SIG-M5 treated with dmso at 0.1 percent for 504 hours (cell line): ENCODE measurements at regions not wholly inside any gene's neighbourhood (a gene's known extent, or its start where the extent isn't known, plus 50 kb on each side); places are given as distances from the start of the nearest gene placed in this dataset.

Experiments used
- DNase-seq: peaks from one replicate; lab custom pipeline; 2025; ENCODE audit not compliant: unreplicated experiment; lab: John Stamatoyannopoulos, UW

DNA sequence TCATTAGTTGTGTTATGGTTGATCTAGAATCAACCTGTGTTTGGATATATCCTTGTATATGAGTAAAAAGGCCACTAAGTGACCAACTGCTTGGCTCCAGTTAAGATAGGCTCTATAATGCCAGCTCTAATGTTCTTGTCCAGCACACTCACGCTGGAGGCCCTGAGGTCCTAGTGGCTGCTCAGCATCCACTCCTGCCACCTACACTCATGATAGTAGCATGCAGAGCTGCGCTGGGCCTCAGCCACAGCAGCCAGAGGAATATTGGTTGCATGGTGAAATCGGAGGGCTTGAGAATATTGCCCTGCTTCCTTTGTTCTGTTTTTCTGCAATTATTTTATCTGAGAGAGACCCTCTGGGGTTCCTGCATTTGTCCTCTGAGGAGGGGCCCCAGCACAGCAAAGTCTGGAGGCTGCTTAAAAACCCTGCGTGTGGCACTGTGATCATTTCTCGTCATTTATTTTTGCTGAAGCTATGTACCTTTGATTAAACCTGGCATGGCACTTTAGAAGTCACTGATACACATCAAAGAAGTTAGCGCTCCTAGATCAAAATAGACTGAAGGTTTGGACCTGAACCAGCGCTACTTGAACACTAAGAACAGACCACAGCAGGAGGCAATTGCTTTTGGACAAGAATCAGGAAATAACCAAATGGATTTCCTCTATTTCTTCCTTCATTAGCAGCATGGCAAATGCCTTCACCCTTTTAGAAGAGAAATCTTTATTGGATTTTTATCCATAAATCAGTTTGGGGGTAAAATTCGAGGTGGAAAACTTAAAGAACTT lies 398.4 kb upstream of the ID4 start:
- no peak for DNase-seq

DNA sequence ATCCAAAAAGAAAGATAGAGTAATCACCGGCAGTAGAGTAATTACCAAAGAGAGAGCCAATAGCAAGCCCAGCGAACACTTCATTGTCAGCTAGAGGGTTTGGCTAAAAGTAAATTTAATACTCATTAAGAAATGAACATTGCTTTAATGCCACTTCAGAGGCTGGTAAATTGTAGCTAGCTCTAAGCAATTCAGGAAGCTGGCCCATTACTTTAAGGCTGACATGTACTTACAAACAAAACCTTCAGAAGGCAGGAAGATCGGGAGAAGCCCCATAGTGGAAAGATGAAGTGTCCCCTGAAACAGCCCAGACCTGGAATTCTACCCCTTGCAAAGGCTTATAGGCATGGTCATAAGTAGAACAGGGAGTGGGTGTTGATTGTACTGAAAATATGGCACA lies 396.6 kb upstream of the ID4 start:
- DNase-seq = no peak

DNA sequence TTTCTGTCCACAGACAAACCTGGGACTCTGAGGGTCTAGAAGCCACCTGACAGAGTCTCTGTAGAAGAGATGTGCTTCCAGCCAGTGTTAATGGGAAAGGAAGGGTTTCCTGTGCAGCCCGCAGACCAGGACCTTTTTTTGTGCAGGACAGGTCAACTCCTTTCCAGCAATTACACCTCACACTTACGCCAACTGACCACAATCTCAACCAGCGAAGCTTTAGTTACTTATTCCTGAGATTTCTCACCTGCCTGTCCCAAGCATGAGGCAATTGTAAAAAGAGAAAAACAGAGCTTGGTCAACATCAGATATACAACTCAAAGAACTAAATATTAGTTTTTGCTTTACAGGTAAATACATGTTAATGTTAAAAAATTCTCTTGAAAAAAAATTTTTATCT lies 393.8 kb upstream of the ID4 start:
- no peak for DNase-seq

DNA sequence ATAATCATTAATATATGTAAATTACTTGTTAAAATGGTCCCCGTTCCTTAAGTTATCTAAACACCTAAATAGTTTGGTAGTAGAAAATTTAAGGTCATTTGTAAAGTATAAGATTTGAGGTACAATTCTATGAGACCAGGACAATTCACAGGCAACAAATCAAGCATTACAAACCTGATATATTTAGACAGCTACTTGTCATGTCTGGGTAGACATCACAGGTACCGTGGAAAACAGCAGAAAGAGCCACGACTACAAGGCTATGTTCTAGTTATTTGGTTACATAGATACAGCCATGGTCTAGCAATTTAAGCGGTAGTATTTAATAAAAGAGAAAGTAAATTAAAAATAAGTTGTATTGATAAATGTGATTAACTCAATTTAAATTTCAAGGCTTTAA lies 393.1 kb upstream of the ID4 start:
- DNase-seq = no peak

DNA sequence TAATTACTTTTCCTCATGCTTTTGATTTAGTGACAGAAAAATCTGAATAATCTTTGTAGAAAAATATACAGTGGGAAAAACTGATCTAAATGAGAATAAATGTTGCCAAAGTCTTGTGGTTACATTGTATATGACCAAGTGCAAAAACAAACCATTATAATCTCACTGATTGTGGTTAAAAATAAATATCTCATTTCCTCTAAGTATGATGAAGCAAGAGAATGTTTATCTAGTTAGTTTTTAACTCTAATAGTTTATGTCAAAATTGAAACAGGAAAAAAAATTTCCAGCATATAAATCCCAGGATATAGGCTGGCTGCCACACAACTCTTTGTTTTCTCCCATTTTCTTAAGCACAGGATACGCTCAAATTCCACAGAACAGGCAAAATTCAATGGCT lies 392.7 kb upstream of the ID4 start:
- DNase-seq = no peak

DNA sequence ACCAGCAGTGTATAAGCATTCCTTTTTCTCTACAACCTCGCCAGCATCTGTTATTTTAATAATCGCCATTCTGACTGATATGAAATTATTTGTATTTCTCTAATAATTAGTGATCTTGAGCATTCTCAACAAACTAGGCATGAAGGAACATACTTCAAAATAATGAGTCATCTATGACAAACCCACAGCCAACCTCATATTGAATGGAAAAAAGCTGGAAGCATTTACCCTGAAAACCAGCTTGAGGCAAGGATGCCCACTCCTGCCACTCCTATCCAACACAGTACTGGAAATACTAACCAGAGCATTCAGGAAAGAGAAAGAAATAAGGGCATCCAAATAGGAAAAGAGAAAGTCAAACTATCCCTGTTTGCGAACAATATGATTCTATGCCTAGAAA lies 390.6 kb upstream of the ID4 start:
- no peak for DNase-seq

DNA sequence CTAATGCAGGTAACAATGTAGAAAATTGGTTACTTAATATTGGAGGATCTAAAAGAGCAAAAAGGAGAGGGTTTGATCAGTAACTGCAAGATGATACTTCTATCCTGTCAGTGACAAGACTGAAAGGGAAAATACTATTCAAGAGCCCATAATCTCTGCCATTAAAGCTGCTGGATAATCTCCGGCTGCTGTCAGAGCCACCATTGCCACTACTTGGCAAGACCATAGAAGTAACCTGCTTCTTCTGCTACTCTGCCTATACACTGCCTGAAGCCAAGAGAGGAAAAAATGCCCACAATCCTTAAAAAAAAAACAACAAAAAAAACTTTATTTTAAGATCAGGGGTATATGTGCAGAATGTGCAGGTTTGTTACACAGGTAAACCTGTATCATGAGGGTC lies 386.5 kb upstream of the ID4 start:
- no peak for DNase-seq

DNA sequence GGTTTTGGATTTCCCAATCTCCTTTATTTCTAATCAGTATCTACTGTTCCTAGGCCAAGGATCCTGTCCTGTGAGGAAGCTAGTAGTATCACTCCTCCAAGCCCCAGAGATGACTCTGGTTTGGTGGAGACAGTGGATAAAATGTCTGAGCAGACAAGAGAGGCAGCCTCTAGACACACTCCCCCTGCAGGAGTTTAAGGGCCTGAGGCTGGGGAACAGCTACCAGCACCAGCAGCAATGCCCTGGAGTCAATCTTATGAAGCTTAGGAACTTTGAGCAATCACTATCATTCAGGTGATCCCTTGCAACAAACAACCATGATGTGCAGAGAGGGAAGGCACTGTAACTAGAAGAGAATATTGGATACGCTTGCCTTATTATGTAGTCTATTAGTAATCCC lies 384.7 kb upstream of the ID4 start:
- DNase-seq = no peak

DNA sequence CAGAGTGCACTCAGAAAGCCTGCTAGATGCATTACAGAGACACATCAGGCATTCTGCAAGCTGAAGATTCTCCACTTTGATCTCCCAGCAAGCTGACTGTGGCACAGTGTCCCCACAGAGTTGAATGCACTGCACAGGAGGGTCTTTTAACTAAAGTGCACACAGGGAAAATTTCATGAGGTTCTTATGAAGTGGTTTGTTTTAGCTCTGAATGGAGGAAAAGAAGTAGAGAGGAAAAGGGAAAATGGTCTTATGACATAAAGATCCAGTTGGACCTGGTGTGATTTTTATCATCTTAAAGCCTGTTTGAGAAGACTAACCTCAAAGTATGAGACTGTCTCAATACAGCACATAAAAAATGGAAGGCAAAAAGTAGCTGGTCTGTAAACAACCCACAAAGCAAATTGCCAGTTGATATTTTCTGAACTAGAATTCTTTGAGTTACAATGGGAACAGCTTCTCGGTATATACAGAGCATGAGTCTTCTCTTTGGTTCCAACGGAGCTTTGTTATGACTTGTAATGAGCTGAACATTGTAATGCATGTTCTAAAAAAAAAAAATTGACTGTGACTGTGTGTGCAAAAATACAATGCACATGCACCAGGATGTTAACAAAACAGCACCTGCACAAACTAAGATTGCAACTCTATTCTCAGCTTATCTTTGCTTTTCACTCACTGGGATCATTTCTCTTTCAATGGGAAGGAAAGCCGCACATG lies 383.0 kb upstream of the ID4 start:
- no peak for DNase-seq

DNA sequence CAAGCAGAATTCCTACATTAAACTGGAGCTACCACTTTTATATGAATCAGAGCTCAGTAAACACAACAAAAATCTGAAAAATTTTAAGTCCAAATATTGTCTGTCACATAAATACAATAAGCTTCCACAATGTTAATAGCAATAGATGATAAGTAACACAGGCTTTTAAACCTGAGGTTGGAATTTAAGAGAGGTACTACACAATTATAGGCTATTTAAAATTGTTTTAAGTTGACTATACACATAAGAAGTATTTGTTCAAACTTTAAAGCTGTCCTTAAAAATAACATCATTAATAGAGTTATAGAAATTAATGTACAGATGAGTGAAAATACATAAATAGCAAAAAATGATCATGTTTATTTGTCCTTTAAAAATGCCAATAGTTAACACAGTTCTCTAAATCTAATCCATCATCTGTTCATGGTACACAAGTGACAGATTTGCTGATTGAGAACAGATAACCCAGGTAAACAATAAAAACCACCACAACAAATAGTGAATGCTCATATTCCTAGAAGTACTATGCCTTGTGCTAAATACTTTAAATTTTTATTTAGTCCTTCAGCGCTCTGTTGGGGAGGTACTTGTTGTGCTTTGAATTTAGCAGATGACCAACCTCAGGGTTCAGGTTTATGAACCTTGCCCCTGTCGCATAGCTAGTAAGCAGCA lies 382.3 kb upstream of the ID4 start:
- DNase-seq = no peak

DNA sequence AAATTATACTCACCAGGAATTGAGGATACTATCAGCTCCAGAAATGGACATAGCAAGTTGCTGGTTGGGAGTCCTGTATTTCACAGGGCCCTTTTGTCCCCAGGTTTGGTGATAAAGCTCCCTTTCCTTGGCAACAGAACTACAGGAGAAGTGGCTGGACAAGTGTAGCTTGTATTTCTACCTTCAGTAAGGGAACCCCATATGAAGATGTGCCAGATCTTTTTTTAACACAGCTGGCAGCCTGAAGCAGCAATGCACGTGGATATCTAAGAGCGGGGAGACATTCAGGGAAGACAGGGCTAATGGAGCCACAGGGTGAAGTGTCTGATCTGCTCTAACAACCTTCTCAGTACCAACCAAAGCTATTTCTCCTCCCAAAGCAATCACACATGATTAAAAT lies 373.9 kb upstream of the ID4 start:
- no peak for DNase-seq

DNA sequence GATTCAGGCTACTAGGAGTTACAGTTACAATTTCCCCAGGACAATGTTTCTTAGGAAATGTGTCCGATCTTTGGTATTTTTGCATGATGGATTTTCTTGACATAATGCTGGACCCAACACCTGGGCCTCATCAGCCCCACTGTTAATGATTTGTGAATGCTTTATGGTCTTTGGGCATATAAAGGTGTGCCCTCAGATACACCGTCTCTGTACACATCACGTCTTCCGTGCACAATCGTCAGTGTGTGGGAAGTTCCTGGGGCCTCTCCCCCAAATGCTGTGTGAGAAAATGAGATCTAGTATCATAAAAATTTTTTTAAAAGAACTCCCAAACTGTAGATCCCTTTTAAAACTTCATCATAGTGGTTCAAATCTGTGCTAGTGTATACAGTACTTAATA lies 373.2 kb upstream of the ID4 start:
- no peak for DNase-seq

DNA sequence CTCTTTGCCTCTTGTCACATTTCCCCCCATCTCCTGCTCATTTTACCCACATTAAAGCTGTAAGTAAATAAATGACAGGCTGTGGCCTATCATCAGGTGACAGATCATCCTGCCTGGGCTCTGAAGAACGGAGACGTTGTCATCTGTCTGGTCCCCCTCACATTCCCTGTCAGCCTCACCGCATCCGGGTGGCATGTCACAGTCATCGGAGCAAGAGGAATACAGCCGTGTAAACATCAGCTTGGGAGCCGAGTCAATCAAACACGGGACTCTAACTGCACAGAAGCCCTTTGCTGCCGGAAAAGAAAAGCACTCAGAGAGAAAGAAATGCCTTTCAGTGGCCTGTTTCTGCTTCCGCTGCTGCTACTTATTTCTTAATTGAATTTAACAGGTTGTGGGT lies 371.9 kb upstream of the ID4 start:
- DNase-seq = no peak

DNA sequence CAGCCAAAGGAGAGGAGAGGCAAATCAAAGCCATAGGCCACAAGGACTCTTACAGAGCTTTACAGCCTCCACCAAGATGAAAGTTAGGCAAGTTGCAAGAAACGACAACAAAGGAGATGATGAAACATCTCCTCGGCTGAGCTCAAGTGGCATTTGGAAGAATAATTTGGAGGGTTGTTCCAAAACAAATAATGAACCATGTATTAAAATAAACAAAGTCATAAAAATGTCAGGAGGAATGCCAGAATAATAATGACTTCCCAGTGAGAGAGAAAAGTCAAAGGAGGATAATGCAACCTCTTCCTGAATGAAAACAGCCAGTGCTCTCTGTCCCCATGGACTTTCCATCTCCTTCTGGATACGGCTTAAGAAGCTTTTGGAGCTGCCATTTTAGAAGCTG lies 371.4 kb upstream of the ID4 start:
- no peak for DNase-seq

DNA sequence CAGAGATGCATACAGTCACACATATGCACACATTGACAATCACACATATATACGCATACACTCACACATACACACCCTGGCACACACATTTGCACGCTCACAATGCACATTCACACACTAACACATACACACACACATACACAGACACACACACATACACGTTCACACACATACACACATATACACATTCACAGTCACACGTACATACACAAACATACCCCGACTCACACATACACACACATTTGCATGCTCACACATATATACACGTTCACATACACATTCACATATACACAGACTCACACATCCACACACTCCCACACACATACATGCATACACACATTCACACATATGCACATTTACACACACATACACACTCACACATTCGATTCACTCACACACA lies 366.8 kb upstream of the ID4 start:
- no peak for DNase-seq

DNA sequence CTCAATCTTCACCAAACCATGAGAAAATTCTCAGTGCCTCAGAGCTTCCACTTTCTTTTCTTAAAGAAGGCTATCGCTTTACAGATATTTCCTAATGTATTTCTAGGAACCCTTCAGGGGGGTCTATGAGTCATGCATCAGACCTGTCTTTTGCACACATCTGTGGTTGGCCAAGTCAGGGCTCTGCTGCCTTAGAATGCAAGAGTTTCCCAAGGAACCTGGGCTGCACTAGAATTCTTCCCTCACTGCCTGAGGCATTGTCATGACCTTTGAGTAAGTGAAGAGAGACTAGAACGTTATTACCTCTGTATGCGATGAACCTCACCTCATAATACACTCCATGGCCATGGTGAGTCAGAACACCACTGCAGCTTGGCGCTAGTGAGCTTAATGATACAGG lies 365.0 kb upstream of the ID4 start:
- peak; percentile 16 for DNase-seq

DNA sequence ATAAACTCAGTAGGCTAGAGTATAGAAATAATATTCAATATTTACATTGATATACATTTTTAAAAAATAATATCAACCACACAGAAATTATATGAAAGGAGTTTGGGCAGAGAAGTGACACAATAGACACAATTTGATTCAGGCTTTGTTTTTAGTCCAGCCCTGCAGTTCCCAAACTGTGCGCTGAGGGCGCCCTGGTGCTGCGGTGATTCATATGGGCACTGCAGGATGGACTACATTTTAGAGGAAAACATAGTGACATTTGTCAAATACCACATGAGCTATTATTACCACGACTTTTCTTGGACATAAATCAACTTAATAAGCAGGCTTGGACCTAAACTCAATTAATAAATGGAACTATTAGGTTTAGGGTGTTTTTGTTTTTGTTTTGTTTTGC lies 364.3 kb upstream of the ID4 start:
- no peak for DNase-seq

DNA sequence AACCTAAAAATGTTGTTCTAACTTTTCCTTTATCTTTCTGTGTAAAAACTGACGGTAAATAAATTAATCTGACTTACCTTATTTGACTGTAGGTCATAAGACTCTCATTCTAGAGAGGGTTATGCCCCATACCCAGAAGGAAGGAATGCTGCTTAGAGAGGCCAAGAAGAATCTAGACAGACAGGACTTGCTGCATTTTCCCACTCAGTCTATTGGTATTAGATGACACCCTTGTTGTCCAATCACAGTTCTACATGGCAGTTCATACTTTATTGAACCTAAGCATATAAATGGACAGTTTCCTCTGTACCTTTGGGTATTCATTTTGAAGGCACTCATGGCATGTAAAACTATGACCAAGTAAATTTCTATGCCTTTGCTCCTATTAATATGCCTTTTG lies 359.6 kb upstream of the ID4 start:
- DNase-seq = peak; percentile 27

DNA sequence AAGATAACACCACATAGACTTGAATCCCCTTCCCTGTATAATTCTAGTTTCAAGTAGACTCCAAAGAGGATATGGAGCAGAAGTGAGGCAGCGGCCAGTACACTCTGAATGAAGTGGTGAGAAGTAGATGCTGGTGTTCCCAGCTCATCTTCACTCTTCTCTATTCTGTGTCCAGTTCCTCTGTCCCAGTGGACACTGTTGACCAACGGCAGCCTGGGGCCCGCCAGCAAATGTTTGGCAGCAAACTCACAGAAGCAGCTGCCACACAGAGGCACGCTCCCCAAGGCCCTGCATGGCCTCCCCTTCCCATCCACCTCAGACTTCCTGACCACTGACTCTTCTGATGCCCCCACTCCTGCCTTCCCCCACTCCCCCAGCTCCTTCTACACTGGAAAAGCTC lies 358.9 kb upstream of the ID4 start:
- no peak for DNase-seq

DNA sequence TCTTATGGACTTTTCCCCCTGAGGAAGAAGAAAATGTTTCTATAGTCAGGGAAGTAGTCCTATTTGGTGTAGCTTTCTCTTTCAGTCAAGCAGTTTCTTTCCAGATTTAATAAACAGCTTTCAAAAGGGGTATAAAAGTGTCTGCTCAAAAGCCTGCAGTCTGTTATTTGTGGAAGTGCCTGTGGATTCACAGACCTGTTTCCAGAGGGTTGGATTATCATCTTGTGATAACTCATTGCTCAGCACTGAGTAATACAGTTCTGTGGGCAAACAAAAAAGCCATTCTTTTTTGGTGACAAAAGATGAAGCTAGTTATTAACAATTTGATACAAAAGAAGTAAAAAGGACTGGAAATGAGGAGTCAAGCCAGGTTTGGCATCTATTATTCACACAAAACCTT lies 358.2 kb upstream of the ID4 start:
- DNase-seq = no peak

DNA sequence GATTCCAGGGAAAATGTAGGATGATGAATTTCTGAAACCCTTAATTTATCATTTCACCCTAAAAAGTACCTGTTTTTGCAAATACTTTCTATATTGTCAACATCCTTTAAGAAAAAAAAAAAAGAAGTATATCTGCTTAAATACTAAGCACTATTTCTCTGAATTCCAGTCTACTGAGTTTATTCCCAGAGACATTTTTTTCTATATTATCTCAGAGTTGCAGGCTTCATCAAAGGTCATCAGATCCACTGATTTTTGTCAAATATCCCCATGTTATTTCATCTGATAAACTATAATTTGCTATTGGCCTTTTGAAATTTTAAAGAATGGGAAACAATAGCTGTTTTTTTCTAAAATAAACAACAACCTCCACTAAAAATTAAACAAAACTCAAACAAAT lies 357.6 kb upstream of the ID4 start:
- DNase-seq = no peak

DNA sequence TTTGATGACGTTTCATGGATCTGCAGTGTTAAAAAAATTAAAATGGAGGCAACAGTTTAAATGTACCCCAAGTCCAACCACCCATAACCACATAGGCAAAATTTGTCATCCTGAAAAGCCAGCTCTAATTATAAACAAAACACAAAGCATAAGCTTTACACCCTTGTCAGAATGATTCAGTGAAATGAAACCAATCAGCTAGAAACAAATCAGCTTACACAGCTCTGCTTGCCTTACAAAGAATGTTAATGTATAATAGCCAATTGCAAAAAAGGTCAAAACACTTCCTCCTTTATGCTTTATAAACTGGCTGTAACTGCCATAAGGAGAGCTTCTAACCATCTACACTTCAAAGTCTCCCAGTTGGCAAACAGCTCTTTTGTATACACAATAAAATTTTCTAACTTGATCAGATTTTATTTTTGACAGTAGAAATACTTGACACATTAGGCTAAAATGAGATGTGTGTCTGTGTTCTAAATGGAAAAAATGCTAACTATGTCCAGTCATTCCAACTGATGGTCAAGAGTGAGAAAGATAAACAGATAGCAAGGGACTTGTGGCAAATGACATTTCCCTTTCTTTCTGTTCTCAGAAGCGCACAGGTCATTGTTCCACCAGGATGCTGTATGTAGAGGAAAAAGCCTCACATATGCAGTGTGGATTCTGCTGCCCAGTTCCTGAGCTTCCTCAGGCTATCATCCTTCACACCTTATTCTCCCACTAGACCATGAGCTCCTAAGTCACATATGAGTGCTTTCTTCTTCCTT lies 344.3 kb upstream of the ID4 start:
- no peak for DNase-seq
